HS-5 (cell line): ENCODE measurements at regions not wholly inside any gene's neighbourhood (a gene's known extent, or its start where the extent isn't known, plus 50 kb on each side); places are given as distances from the start of the nearest gene placed in this dataset.

ENCODE experiments used
- DNase-seq: peaks from one replicate; pipeline ENCODE4 v3.0.0-alpha.2; 2012; ENCODE audit warnings: low read depth

GRCh38 chr5:74424162-74424868 lies 216.2 kb downstream of the ENC1 start:
- DNase-seq: peak; percentile 0

- no peak for DNase-seq
These were observed 217.1 kb downstream of the ENC1 start for GRCh38 chr5:74423383-74423782.

- no peak for DNase-seq
These were observed 217.9 kb downstream of the ENC1 start for GRCh38 chr5:74422671-74423070.

- DNase-seq: no peak
These were observed 218.5 kb downstream of the ENC1 start for GRCh38 chr5:74422030-74422429.

GRCh38 chr5:74421377-74421776 lies 219.2 kb downstream of the ENC1 start:
- no peak for DNase-seq

- DNase-seq: no peak
These were observed 219.6 kb downstream of the ENC1 start for GRCh38 chr5:74420947-74421346.

GRCh38 chr5:74420220-74420619 lies 220.3 kb downstream of the ENC1 start:
- no peak for DNase-seq

GRCh38 chr5:74419468-74419867 lies 221.1 kb downstream of the ENC1 start:
- DNase-seq: no peak

- DNase-seq: no peak
These were observed 221.8 kb downstream of the ENC1 start for GRCh38 chr5:74418709-74419108.

GRCh38 chr5:74418261-74418660 lies 222.3 kb downstream of the ENC1 start:
- no peak for DNase-seq

GRCh38 chr5:74415695-74416102 lies 224.8 kb downstream of the ENC1 start:
- DNase-seq: no peak

GRCh38 chr5:74414228-74414627 lies 226.3 kb downstream of the ENC1 start:
- no peak for DNase-seq

- DNase-seq: no peak
These were observed 227.0 kb downstream of the ENC1 start for GRCh38 chr5:74413403-74414048.

GRCh38 chr5:74412066-74412465 lies 228.5 kb downstream of the ENC1 start:
- DNase-seq: no peak

GRCh38 chr5:74409712-74410111 lies 230.8 kb downstream of the ENC1 start:
- no peak for DNase-seq

- no peak for DNase-seq
These were observed 231.3 kb downstream of the ENC1 start for GRCh38 chr5:74409166-74409706.

- DNase-seq: no peak
These were observed 232.1 kb downstream of the ENC1 start for GRCh38 chr5:74408150-74409043.

- no peak for DNase-seq
These were observed 232.8 kb downstream of the ENC1 start for GRCh38 chr5:74407701-74408100.

GRCh38 chr5:74406844-74407243 lies 233.7 kb downstream of the ENC1 start:
- no peak for DNase-seq

- DNase-seq: no peak
These were observed 234.9 kb downstream of the ENC1 start for GRCh38 chr5:74405593-74405992.

- DNase-seq: no peak
These were observed 235.7 kb downstream of the ENC1 start for GRCh38 chr5:74404574-74405508.
